Neuronal stem cell (in vitro differentiated cells): ENCODE measurements at regions not wholly inside any gene's neighbourhood (a gene's known extent, or its start where the extent isn't known, plus 50 kb on each side); places are given as distances from the start of the nearest gene placed in this dataset.
A peak's percentile ranks its signal among the peaks of the same experiment; 100 is the strongest.

Source experiments
- DNase-seq: peaks from one replicate; pipeline ENCODE4 v3.0.0-alpha.2; 2013; ENCODE audit warnings: low spot score
- H2AFZ ChIP-seq: one replicate; pipeline ENCODE4 v1.6.1; 2013; ENCODE audit warnings: mild to moderate bottlenecking, low read length, inconsistent platforms
- H2AK5ac ChIP-seq: 2 replicates; pipeline ENCODE4 v1.6.1; 2013; ENCODE audit warnings: low read depth, mild to moderate bottlenecking, inconsistent platforms, low read length, moderate library complexity, mixed read lengths
- H2BK120ac ChIP-seq: 2 replicates; pipeline ENCODE4 v1.6.1; 2013; ENCODE audit warnings: low read depth, mild to moderate bottlenecking, inconsistent platforms, low read length, moderate library complexity, mixed read lengths
- H2BK12ac ChIP-seq: one replicate; pipeline ENCODE4 v1.6.1; 2013; ENCODE audit warnings: low read length, inconsistent platforms
- H2BK15ac ChIP-seq: 2 replicates; pipeline ENCODE4 v1.6.1; 2013; ENCODE audit warnings: mild to moderate bottlenecking, low read length, inconsistent platforms, mixed read lengths
- H2BK5ac ChIP-seq: one replicate; pipeline ENCODE4 v1.6.1; 2013; ENCODE audit warnings: inconsistent platforms, mild to moderate bottlenecking, low read length, moderate library complexity
- H3K14ac ChIP-seq: one replicate; pipeline ENCODE4 v1.6.1; 2013; ENCODE audit warnings: low read length, inconsistent platforms
- H3K18ac ChIP-seq: 2 replicates; pipeline ENCODE4 v1.6.1; 2013; ENCODE audit warnings: low read length, inconsistent platforms
- H3K23ac ChIP-seq: 2 replicates; pipeline ENCODE4 v1.6.1; 2013; ENCODE audit warnings: low read depth, mild to moderate bottlenecking, mixed read lengths, low read length, inconsistent platforms; ENCODE audit not compliant: poor library complexity
- H3K27ac ChIP-seq: replicated peaks from 3 replicates; pipeline ENCODE4 v1.5.1; 2013; ENCODE audit warnings: low read length, inconsistent platforms
- H3K27me3 ChIP-seq, 3 experiments: 2 replicates each; pipeline ENCODE4 v1.6.1; 2013; ENCODE audit warnings: low read length in 3 of 3, mild to moderate bottlenecking in 2 of 3, inconsistent platforms in 1 of 3, low read depth in 1 of 3, mixed read lengths in 1 of 3, moderate library complexity in 1 of 3; ENCODE audit not compliant: control insufficient read depth in 3 of 3, insufficient read depth in 3 of 3
- H3K36me3 ChIP-seq, 2 donors: replicated peaks in 1 of 2; 2 replicates each; pipeline ENCODE4 v1.6.1; 2013; ENCODE audit warnings: low read length in 2 of 2; ENCODE audit not compliant: control insufficient read depth in 2 of 2, insufficient read depth in 2 of 2
- H3K4ac ChIP-seq: 2 replicates; pipeline ENCODE4 v1.6.1; 2013; ENCODE audit warnings: inconsistent platforms, mild to moderate bottlenecking, low read length, moderate library complexity
- H3K4me1 ChIP-seq, 2 donors: 1 replicate in 1 of 2; 2 replicates in 1 of 2; pipeline ENCODE4 v1.6.1; 2013; ENCODE audit warnings: low read length in 2 of 2, low read depth in 1 of 2; ENCODE audit not compliant: control insufficient read depth in 2 of 2, insufficient read depth in 1 of 2
- H3K4me2 ChIP-seq: one replicate; pipeline ENCODE4 v1.6.1; 2013; ENCODE audit warnings: mild to moderate bottlenecking, low read length, inconsistent platforms; ENCODE audit not compliant: insufficient read depth, poor library complexity, severe bottlenecking
- H3K4me3 ChIP-seq, 2 donors: 2 replicates each; pipeline ENCODE4 v1.5.1; 2013; ENCODE audit warnings: low read length in 2 of 2, mild to moderate bottlenecking in 2 of 2, inconsistent platforms in 1 of 2, moderate library complexity in 1 of 2
- H3K79me1 ChIP-seq: one replicate; pipeline ENCODE4 v1.6.1; 2013; ENCODE audit warnings: low read depth, mild to moderate bottlenecking, inconsistent platforms, low read length, moderate library complexity
- H3K9ac ChIP-seq: one replicate; pipeline ENCODE4 v1.6.1; 2013; ENCODE audit warnings: mild to moderate bottlenecking, low read depth, low read length, inconsistent platforms; ENCODE audit not compliant: poor library complexity
- H3K9me3 ChIP-seq, 2 donors: replicated peaks in 1 of 2; 2 replicates each; pipeline versions ENCODE3 to v1.6.1; 2013; ENCODE audit warnings: low read length in 2 of 2, mild to moderate bottlenecking in 2 of 2, inconsistent platforms in 1 of 2, low read depth in 1 of 2, mixed read lengths in 1 of 2, moderate library complexity in 1 of 2; ENCODE audit not compliant: control insufficient read depth in 2 of 2, insufficient read depth in 1 of 2
- H4K8ac ChIP-seq: one replicate; pipeline ENCODE4 v1.6.1; 2013; ENCODE audit warnings: low read depth, mild to moderate bottlenecking, inconsistent platforms, low read length, moderate library complexity
- H4K91ac ChIP-seq: one replicate; pipeline ENCODE4 v1.6.1; 2013; ENCODE audit warnings: low read length, low read depth, mild to moderate bottlenecking, inconsistent platforms; ENCODE audit not compliant: poor library complexity
- WGBS, 2 donors: extraction: QIAGEN DNeasy Blood & Tissue Kit; methylation state at CpG; one replicate each; pipeline ENCODE4 v1.1.7; 2013; ENCODE audit warnings: missing lambda C conversion rate in 2 of 2, mixed read lengths in 1 of 2; ENCODE audit not compliant: insufficient read length in 2 of 2, insufficient replicate concordance in 1 of 2; ENCODE audit errors: extremely low coverage in 2 of 2; 5-methylcytosine and 5-hydroxymethylcytosine counted together

GRCh38 chr3:30510596-30510995 lies 95.8 kb upstream of the TGFBR2 start:
- Histone ChIP-seq H4K8ac (no peak overlapping the region), H3K27me3 (no peaks in the 10 kb centered on the region)

GRCh38 chr3:30511524-30512251 lies 94.7 kb upstream of the TGFBR2 start:
- Histone ChIP-seq H3K36me3 (no peaks in the 10 kb centered on the region), H3K23ac (no peak overlapping the region), H4K8ac (no peak overlapping the region), H3K4me1 (no peaks in the 10 kb centered on the region), H2AFZ (no peak overlapping the region), H2BK5ac (no peak overlapping the region), H3K4ac (no peak overlapping the region), H3K27ac (no peak overlapping the region), H2AK5ac (no peak overlapping the region), H3K9me3 (no peaks in the 10 kb centered on the region), H3K9ac (no peak overlapping the region), H4K91ac (no peak overlapping the region), H2BK120ac (no peak overlapping the region), H3K27me3 (no peaks in the 10 kb centered on the region), H3K18ac (no peak overlapping the region), H3K79me1 (no peaks in the 10 kb centered on the region), H3K4me2 (no peak overlapping the region), H3K14ac (no peak overlapping the region), H3K4me3 (no peak overlapping the region), H2BK12ac (no peak overlapping the region), H2BK15ac (no peak overlapping the region)
- 100% methylated on average over 1 of the region's 9 CpGs; no CpG with 5 or more reads in 1 of the 2 donors for WGBS, 2 donors
- no peak for DNase-seq

More at GRCh38 chr3:30510596-30510995, 95.8 kb upstream of the TGFBR2 start:
- H2AK5ac ChIP-seq: no peak overlapping the region
- no peak overlapping the region for H2BK12ac ChIP-seq
- H3K23ac ChIP-seq: no peak overlapping the region
- no peak overlapping the region for H3K4ac ChIP-seq
- no peak overlapping the region for H3K18ac ChIP-seq
- H2BK5ac ChIP-seq: no peak overlapping the region
- H3K4me1 ChIP-seq: no peaks in the 10 kb centered on the region
- no peak overlapping the region for H3K9ac ChIP-seq
- H3K27ac ChIP-seq: no peak overlapping the region
- no peak overlapping the region for H3K14ac ChIP-seq
- no peak overlapping the region for H2BK120ac ChIP-seq
- H3K9me3 ChIP-seq: no peaks in the 10 kb centered on the region
- no peak overlapping the region for H3K4me2 ChIP-seq
- no peak overlapping the region for H4K91ac ChIP-seq
- no peak overlapping the region for H2AFZ ChIP-seq
- WGBS, 2 donors: no CpG with 5 or more reads among the region's 3 CpGs
- no peak overlapping the region for H3K4me3 ChIP-seq
- no peak for DNase-seq
- no peaks in the 10 kb centered on the region for H3K36me3 ChIP-seq
- H2BK15ac ChIP-seq: no peak overlapping the region
- H3K79me1 ChIP-seq: no peaks in the 10 kb centered on the region

- no peak overlapping the region for H3K9ac ChIP-seq
- H2AFZ ChIP-seq: no peak overlapping the region
- no peak overlapping the region for H2BK15ac ChIP-seq
- H2BK12ac ChIP-seq: no peak overlapping the region
- no peak overlapping the region for H3K23ac ChIP-seq
- no peak for DNase-seq
- no peak overlapping the region for H4K8ac ChIP-seq
- no peaks in the 10 kb centered on the region for H3K4me1 ChIP-seq
- no peak overlapping the region for H3K27ac ChIP-seq
- no peaks in the 10 kb centered on the region for H3K36me3 ChIP-seq
- no peak overlapping the region for H3K4ac ChIP-seq
- WGBS, 2 donors: no CpG with 5 or more reads among the region's 1 CpG
- no peak overlapping the region for H3K14ac ChIP-seq
- no peak overlapping the region for H3K18ac ChIP-seq
- H3K4me3 ChIP-seq: no peak overlapping the region
- no peaks in the 10 kb centered on the region for H3K79me1 ChIP-seq
- peaks cover 0 to 2% of the 10 kb centered on the region in 2 donors for H3K9me3 ChIP-seq
- H3K4me2 ChIP-seq: no peak overlapping the region
- H2AK5ac ChIP-seq: no peak overlapping the region
- no peak overlapping the region for H4K91ac ChIP-seq
- no peak overlapping the region for H2BK5ac ChIP-seq
- H3K27me3 ChIP-seq: no peaks in the 10 kb centered on the region
- H2BK120ac ChIP-seq: no peak overlapping the region
Observed at GRCh38 chr3:30512576-30512975, 93.8 kb upstream of the TGFBR2 start.

GRCh38 chr3:30513374-30514152 lies 92.8 kb upstream of the TGFBR2 start:
- no peaks in the 10 kb centered on the region for H3K27me3 ChIP-seq
- no peak overlapping the region for H2AK5ac ChIP-seq
- peaks cover 0 to 2% of the 10 kb centered on the region in 2 donors for H3K9me3 ChIP-seq
- no peak overlapping the region for H3K18ac ChIP-seq
- no CpG with 5 or more reads among the region's 4 CpGs for WGBS, 2 donors
- H3K4me2 ChIP-seq: no peak overlapping the region
- no peak overlapping the region for H4K8ac ChIP-seq
- DNase-seq: no peak
- H3K14ac ChIP-seq: no peak overlapping the region
- H2BK15ac ChIP-seq: no peak overlapping the region
- peak overlapping the region; percentile 21 for H2AFZ ChIP-seq
- H3K9ac ChIP-seq: no peak overlapping the region
- no peak overlapping the region for H4K91ac ChIP-seq
- no peaks in the 10 kb centered on the region for H3K4me1 ChIP-seq
- H2BK120ac ChIP-seq: no peak overlapping the region
- H2BK12ac ChIP-seq: no peak overlapping the region
- no peak overlapping the region for H3K23ac ChIP-seq
- no peaks in the 10 kb centered on the region for H3K36me3 ChIP-seq
- no peak overlapping the region for H2BK5ac ChIP-seq
- H3K27ac ChIP-seq: no peak overlapping the region
- H3K4ac ChIP-seq: no peak overlapping the region
- H3K79me1 ChIP-seq: no peaks in the 10 kb centered on the region
- no peak overlapping the region for H3K4me3 ChIP-seq
